ENCODE measurements at regions not wholly inside any gene's neighbourhood (a gene's known extent, or its start where the extent isn't known, plus 50 kb on each side); places are given as distances from the start of the nearest gene placed in this dataset.
"Not testable (repeated sequence)": the region's sequence is repeated elsewhere in the genome, so short reads cannot be mapped to it uniquely, and the experiment has no call there.

- Mint-ChIP-seq H3K36me3 (ENCODE audit: low read depth) (no peaks in the 10 kb centered on the region), H3K4me3 (no peak overlapping the region), H3K4me1 (ENCODE audit: low read depth) (peaks cover under 1% of the 10 kb centered on the region), H3K27ac (no peak overlapping the region), H3K27me3 (ENCODE audit: low read depth) (no peaks in the 10 kb centered on the region), H3K9me3 (peaks cover 29% of the 10 kb centered on the region)
- DNase-seq (ENCODE audit: low spot score) = no peak
Observed at GRCh38 chr6:170003027-170003426, 251.6 kb downstream of the ERMARD start.

GRCh38 chr6:170001782-170002181 is 250.4 kb downstream of the ERMARD start:
- not testable (repeated sequence) for H3K27me3 Mint-ChIP-seq (ENCODE audit: low read depth); DNase-seq (ENCODE audit: low spot score); H3K4me1 Mint-ChIP-seq (ENCODE audit: low read depth); H3K36me3 Mint-ChIP-seq (ENCODE audit: low read depth); H3K27ac Mint-ChIP-seq; H3K4me3 Mint-ChIP-seq
- H3K9me3 Mint-ChIP-seq = peaks cover 29% of the 10 kb centered on the region

- Mint-ChIP-seq H3K4me3 (no peak overlapping the region), H3K9me3 (peaks cover 24% of the 10 kb centered on the region), H3K4me1 (ENCODE audit: low read depth) (peaks cover 4% of the 10 kb centered on the region), H3K36me3 (ENCODE audit: low read depth) (no peaks in the 10 kb centered on the region), H3K27ac (no peak overlapping the region), H3K27me3 (ENCODE audit: low read depth) (no peaks in the 10 kb centered on the region)
- no peak for DNase-seq (ENCODE audit: low spot score)
Observed at GRCh38 chr6:170000071-170000843, 248.8 kb downstream of the ERMARD start.

DNA sequence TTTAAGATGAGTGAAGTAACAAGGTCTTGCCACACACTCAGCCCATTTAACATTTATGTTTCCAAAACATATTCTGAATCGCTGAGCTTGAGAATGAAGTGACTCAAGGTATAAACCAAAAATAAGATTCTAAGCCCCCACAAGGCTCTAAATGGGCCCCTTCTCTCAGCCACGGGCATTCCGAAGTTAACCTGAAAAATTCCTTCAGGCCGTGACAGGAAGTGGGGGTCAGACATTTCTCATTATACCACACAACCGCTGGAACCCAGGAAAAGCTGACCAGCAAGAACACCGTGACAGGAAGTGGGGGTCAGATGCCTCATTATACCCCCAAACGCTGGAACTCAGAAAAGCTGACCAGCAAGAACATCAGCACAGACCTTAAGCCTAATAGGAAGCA is 247.9 kb downstream of the ERMARD start:
- no peak overlapping the region for H3K4me3 Mint-ChIP-seq
- no peak for DNase-seq (ENCODE audit: low spot score)
- H3K9me3 Mint-ChIP-seq = peaks cover 22% of the 10 kb centered on the region
- H3K27me3 Mint-ChIP-seq (ENCODE audit: low read depth) = peaks cover 3% of the 10 kb centered on the region
- no peak overlapping the region for H3K27ac Mint-ChIP-seq
- peaks cover 4% of the 10 kb centered on the region for H3K4me1 Mint-ChIP-seq (ENCODE audit: low read depth)
- no peaks in the 10 kb centered on the region for H3K36me3 Mint-ChIP-seq (ENCODE audit: low read depth)

- Mint-ChIP-seq H3K27me3 (ENCODE audit: low read depth) (peaks cover 3% of the 10 kb centered on the region), H3K4me3 (no peak overlapping the region), H3K4me1 (ENCODE audit: low read depth) (peaks cover 4% of the 10 kb centered on the region), H3K36me3 (ENCODE audit: low read depth) (no peaks in the 10 kb centered on the region), H3K9me3 (peaks cover 15% of the 10 kb centered on the region), H3K27ac (no peak overlapping the region)
- DNase-seq (ENCODE audit: low spot score) = no peak
Observed at GRCh38 chr6:169998457-169998856, 247.0 kb downstream of the ERMARD start.

DNA sequence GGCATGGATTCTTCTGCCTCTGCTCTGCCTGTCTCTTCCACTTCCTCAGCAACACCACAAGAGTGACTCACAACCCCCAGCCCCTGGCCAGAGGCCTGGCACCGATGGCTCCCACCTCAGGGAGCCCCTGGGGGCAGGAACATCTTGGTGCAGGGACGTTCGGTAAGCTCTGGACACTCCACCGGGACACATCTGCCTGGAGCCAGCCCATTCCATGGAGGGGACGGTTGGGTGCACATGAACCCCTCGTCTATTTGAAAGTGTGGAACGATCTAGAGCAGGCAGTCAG is 246.5 kb downstream of the ERMARD start:
- Mint-ChIP-seq H3K27ac (no peak overlapping the region), H3K36me3 (ENCODE audit: low read depth) (no peaks in the 10 kb centered on the region), H3K27me3 (ENCODE audit: low read depth) (peaks cover 3% of the 10 kb centered on the region), H3K4me1 (ENCODE audit: low read depth) (peaks cover 4% of the 10 kb centered on the region), H3K9me3 (peaks cover 9% of the 10 kb centered on the region), H3K4me3 (no peak overlapping the region)
- DNase-seq (ENCODE audit: low spot score) = no peak

- no peaks in the 10 kb centered on the region for H3K36me3 Mint-ChIP-seq (ENCODE audit: low read depth)
- H3K4me1 Mint-ChIP-seq (ENCODE audit: low read depth) = peaks cover 4% of the 10 kb centered on the region
- no peak for DNase-seq (ENCODE audit: low spot score)
- H3K27ac Mint-ChIP-seq = no peak overlapping the region
- H3K9me3 Mint-ChIP-seq = peaks cover 5% of the 10 kb centered on the region
- H3K4me3 Mint-ChIP-seq = no peak overlapping the region
- peaks cover 3% of the 10 kb centered on the region for H3K27me3 Mint-ChIP-seq (ENCODE audit: low read depth)
Observed at GRCh38 chr6:169997187-169997929, 245.9 kb downstream of the ERMARD start.

DNA sequence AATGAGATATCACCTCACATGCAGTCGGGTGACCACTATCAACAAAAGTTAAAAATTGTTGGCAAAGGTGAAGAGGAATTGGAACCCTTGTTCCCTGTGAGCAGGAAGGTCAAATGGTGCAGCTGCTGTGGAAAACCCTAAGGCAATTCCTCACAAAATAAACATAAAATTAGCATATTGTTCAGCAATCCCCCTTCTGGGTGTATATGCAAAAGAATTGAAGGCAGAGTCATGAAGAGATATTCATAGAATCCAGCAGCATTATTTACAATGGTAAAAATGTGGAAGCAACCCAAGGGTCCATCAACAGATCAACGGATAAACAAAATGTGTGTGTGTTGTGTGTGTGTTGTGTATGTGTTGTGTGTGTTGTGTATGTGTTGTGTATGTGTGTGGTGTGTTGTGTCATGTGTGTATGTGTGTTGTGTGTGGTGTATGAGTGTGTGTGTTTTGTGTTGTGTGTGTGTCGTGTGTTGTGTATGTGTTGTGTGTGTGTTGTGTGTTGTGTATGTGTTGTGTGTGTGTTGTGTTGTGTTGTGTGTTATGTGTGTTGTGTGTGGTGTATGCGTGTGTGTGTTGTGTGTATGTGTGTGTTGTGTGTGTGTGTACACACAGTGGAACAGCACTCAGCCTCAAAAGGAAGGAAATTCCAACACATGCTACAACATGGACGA is 245.1 kb downstream of the ERMARD start:
- no peaks in the 10 kb centered on the region for H3K36me3 Mint-ChIP-seq (ENCODE audit: low read depth)
- peaks cover 9% of the 10 kb centered on the region for H3K4me1 Mint-ChIP-seq (ENCODE audit: low read depth)
- no peak overlapping the region for H3K27ac Mint-ChIP-seq
- no peak overlapping the region for H3K4me3 Mint-ChIP-seq
- no peak for DNase-seq (ENCODE audit: low spot score)
- no peaks in the 10 kb centered on the region for H3K9me3 Mint-ChIP-seq
- peaks cover 3% of the 10 kb centered on the region for H3K27me3 Mint-ChIP-seq (ENCODE audit: low read depth)

DNA sequence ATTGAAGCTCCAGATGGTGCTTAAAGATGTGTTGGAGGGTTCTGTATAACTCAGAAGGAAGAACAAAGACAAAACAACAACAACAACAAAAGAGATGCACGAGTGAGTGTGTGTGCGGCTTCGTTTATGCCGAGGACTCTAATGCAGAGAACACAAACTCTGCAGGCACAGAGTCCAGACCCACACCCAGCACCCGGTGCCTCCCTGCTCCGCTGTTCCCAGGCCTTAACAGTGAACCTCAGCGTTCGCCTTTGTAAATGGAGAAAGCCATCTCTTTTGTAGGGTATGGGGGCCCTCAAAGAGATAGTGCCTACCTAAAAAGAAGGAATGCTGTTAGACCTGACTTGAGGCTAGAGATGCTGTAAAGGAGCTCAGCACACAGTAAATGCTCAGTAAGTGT is 243.3 kb downstream of the ERMARD start:
- Mint-ChIP-seq H3K9me3 (no peaks in the 10 kb centered on the region), H3K36me3 (ENCODE audit: low read depth) (no peaks in the 10 kb centered on the region), H3K4me1 (ENCODE audit: low read depth) (peaks cover 17% of the 10 kb centered on the region), H3K27me3 (ENCODE audit: low read depth) (peaks cover 3% of the 10 kb centered on the region), H3K27ac (no peak overlapping the region), H3K4me3 (no peak overlapping the region)
- DNase-seq (ENCODE audit: low spot score) = no peak

- peaks cover 22% of the 10 kb centered on the region for H3K4me1 Mint-ChIP-seq (ENCODE audit: low read depth)
- peaks cover 3% of the 10 kb centered on the region for H3K27me3 Mint-ChIP-seq (ENCODE audit: low read depth)
- no peak for DNase-seq (ENCODE audit: low spot score)
- no peak overlapping the region for H3K27ac Mint-ChIP-seq
- no peaks in the 10 kb centered on the region for H3K36me3 Mint-ChIP-seq (ENCODE audit: low read depth)
- no peak overlapping the region for H3K4me3 Mint-ChIP-seq
- no peaks in the 10 kb centered on the region for H3K9me3 Mint-ChIP-seq
Observed at GRCh38 chr6:169993861-169994481, 242.5 kb downstream of the ERMARD start.

DNA sequence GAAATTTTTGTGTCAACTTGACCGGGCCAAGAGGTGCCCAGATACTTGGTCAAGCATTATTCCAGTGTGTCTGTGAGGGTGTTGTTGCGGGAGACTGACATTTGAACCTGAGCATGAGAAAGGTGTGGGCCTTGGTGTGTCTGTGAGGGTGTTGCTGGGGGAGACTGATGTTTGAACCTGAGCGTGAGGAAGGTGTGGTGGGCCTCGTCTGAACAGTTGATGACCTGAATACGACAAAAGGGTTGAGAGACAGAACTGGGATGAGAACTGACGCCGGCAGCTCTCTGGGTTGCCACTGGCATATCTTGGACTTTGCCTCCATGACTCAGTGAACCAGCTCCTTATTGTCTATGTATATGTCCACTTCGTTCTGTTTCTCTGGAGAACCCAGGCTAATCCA is 240.5 kb downstream of the ERMARD start:
- DNase-seq (ENCODE audit: low spot score) = no peak
- Mint-ChIP-seq H3K4me3 (no peak overlapping the region), H3K36me3 (ENCODE audit: low read depth) (no peaks in the 10 kb centered on the region), H3K27ac (no peak overlapping the region), H3K4me1 (ENCODE audit: low read depth) (peaks cover 18% of the 10 kb centered on the region), H3K9me3 (no peaks in the 10 kb centered on the region), H3K27me3 (ENCODE audit: low read depth) (peaks cover 3% of the 10 kb centered on the region)

GRCh38 chr6:169991031-169991390 is 239.6 kb downstream of the ERMARD start:
- Mint-ChIP-seq H3K27me3 (ENCODE audit: low read depth) (peaks cover 3% of the 10 kb centered on the region), H3K4me3 (no peak overlapping the region), H3K4me1 (ENCODE audit: low read depth) (peaks cover 18% of the 10 kb centered on the region), H3K27ac (no peak overlapping the region), H3K9me3 (no peaks in the 10 kb centered on the region), H3K36me3 (ENCODE audit: low read depth) (no peaks in the 10 kb centered on the region)
- DNase-seq (ENCODE audit: low spot score) = no peak

- peak overlapping the region; percentile 57 for H3K4me3 Mint-ChIP-seq
Observed at GRCh38 chr6:169990095-169991030, 238.9 kb downstream of the ERMARD start.

More at GRCh38 chr6:169990095-169991030, 238.9 kb downstream of the ERMARD start:
- H3K27ac Mint-ChIP-seq = peak overlapping the region; percentile 41
- peaks cover 18% of the 10 kb centered on the region for H3K4me1 Mint-ChIP-seq (ENCODE audit: low read depth)
- no peaks in the 10 kb centered on the region for H3K36me3 Mint-ChIP-seq (ENCODE audit: low read depth)
- peaks cover 3% of the 10 kb centered on the region for H3K27me3 Mint-ChIP-seq (ENCODE audit: low read depth)
- H3K9me3 Mint-ChIP-seq = no peaks in the 10 kb centered on the region
- DNase-seq (ENCODE audit: low spot score) = peak; percentile 67

Measured in T-helper 2 cell treated with Interferon-gamma antibody and Interleukin-4, amounts not matched to agents 5 μg/mL and 100 μg/mL, for 36 hours (primary cell).